ENCODE measurements at regions not wholly inside any gene's neighbourhood (a gene's known extent, or its start where the extent isn't known, plus 50 kb on each side); places are given as distances from the start of the nearest gene placed in this dataset.

DNA sequence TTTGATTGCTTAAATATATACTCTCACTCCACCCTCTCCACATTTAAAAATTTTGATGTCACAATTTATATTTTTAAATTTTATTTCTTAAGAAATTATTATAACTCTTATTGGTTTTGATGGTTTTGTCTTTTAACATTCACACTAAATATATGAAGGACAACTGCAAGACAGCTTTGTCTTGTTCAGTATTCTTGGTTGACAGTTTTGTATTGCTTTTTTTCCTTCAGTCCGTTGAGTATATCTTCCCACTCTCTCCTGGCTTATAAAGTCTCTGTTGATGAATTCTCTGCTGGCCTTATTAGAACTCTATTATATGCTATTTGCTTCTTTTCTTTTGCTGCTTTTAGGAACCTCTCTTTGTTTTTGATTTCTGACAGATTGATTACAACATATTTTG lies 392.2 kb downstream of the C6orf118 start:
- DNase-seq (ENCODE audit: low read depth) = no peak

DNA sequence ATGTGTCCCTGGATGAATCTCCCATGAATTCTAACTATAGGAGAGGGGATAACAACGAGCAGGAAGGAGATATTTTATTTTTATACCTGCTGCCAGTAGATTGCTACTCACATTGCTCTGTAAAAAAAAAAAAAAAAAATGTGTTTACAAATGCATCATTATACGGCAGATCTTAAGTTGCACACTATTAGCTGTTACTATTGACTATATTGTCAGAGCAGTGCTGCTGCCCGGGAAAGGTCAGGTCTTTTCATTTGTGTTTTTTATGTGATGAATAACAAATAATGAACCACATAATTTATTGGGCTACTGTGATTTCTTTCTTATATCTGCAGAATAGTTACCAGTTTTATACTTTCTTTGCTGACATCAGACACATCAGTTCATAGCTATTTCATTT lies 393.3 kb downstream of the C6orf118 start:
- DNase-seq (ENCODE audit: low read depth) = no peak

DNA sequence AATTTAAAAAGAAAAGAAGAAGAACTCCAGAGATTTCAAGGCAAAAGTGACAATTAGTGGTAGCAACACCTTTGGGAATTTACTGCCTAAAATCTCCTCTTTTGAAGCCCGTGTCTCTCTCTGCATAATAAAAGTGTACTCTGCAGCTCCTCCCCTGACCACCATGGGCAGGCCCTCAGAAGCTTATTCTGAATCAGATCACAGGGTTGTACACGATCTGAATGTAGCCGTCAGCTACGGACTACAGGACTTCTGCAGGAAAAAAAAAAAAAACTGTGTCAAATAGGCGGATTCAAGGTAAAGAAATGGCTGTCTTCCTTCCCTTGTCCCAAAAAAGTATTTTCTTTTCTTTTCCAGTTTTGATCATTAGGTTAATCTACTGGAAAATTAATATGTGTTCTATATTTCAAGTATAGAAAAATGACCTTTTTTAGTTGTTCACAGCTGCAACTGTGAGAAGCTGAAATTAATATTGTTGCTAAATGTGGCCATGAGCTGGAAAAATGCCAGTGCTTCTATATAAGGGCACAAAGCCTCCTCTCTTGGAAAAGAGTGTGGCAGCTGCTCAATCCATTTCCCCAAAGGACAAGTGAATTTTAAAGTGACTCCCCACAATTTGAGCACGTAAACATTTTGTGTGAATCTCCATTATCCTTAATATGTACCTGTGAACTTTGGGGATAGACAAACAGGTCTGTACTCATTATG lies 397.4 kb downstream of the C6orf118 start:
- DNase-seq (ENCODE audit: low read depth) = no peak

DNA sequence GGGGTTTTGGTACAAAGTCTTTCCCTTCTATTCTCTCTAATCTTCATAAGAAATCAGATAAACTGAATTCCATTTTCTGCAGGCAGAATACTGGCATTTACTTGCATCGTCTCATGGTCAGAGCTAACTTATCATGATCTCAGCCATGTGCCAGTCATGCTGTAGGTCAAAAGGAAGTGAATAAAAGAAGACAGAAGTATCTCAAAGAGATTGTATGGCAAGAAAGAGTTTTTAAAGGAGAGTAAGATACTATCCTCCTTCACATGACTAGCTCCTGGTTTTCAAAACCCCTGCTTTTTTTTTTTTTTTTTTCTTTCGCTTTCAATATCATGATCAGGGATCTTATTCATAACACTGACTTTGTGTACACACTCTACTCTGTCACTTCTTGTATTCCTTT lies 398.3 kb downstream of the C6orf118 start:
- no peak for DNase-seq (ENCODE audit: low read depth)

DNA sequence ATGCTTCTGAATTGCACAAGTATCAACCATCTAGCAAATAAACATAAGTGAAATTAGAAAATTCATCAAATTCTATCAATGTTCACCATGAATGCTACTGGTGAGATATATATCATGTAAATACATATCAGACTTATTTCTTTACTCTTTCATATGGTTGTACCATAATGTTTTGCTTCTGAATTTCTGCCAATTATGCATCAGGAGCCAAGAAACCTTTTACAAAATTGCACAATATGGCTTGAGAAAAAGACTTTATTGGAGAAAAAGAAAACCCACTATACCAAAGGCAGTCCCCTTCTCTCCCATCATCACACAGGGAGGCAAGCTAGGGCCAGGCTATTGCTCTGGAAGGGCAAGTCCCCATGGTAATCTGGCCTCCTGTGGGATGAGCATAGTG lies 402.6 kb downstream of the C6orf118 start:
- no peak for DNase-seq (ENCODE audit: low read depth)

DNA sequence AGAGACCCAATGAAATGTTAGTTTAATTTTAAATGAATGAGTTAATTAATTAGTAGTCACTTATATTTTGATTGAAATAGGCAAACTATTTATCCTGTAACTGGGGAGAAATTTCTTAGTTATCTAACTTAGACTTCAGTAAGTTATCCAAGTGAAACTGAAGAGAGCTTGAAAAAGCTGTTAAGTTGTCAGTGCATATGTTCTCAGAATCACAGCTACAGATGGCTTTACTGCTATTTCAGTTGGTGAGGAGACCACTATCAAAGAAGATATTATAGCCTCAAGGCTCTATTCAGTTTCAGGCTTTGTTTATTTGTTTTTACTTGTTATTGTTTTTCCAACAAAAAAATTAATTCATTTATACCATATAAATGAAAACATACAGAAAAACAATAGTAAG lies 404.1 kb downstream of the C6orf118 start:
- no peak for DNase-seq (ENCODE audit: low read depth)

DNA sequence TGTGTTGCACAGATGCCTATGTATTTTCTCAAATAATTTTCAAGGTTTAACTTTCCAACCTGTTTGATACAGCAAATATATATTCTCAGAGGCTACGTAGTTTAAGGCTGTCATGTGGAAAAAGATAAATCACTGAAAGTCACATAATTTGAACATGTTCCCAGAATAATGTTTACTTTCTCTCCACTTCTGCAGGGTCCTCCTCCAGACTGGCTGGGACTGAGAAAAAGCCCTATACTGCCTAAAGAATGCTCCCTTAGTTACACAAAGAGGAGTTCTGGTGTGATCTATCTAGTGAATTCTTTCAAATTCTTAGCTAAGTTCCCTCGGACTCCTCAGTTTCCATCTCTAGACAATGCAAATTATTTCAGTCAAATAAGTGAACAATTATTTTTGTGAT lies 411.0 kb downstream of the C6orf118 start:
- no peak for DNase-seq (ENCODE audit: low read depth)

DNA sequence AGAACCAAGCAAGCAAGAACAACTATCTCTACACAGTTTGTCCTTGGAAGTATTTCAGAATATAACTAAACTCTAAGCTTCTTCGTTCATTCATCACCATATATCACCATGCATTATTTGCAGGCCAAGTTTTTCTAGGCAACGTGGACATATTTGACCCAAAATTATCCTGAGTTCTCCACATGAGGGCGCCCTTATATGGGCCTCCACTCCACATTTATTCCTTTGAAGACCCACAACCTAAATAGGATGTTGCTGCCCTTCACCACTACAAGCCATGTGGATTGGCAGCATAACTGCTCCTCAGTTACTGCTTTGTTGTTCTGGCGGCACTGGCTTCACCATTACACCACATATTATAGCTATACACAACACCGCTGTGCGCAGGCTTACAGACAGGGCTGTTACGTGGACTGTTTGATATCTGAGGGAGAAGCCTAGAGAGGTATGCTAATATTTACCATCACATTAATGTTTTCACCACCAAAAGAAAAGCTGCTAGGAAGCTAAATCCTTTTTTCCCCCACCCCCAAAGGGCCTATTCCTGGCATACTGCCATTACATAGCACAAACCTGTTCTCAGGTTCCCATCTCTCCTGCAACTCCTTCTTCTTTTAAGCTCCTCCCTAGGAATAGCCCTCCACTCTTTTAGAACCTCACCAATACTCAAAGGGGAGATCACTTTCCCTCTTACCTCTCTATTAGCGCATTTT lies 411.7 kb downstream of the C6orf118 start:
- DNase-seq (ENCODE audit: low read depth) = no peak

GRCh38 chr6:164889980-164890379 lies 419.4 kb downstream of the C6orf118 start:
- DNase-seq (ENCODE audit: low read depth) = no peak

DNA sequence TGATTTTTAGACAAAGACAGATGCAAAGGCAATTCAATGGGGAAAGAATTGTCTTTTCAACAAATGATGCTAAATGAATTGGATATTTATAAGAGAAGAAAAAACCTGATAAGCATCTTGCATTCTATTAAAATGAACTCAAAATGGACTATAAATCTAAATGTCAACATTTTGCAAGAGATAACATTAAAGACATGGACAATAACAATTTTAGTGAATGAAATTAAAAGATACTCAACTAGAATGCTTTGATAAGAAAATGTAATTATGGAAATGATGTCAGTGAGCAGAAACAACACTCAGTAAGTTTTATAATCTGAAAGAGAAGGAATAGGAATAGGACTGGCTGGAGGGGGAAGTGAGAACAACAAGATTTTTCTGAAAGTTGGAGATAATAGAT lies 421.7 kb downstream of the C6orf118 start:
- DNase-seq (ENCODE audit: low read depth) = no peak

GRCh38 chr6:164882236-164882635 lies 427.2 kb downstream of the C6orf118 start:
- DNase-seq (ENCODE audit: low read depth) = no peak

DNA sequence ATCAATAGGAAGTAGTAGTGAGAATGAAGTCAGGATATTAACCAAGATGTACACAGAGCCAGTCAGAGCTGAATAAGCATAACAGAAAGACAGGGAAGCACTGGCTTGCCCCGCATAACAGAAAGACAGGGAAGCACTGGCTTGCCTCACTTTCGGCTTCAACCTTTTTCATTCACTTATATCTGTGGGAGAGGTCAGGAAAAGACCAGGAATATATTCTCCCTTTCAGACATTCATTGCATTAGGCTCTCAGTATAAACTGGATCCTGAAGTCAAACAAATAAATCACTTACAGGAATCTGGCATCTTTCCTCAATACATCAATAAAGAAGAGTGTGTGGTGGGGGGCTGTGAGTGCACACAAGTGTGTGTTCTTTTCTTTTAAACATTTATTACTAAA lies 437.6 kb downstream of the C6orf118 start:
- DNase-seq (ENCODE audit: low read depth) = no peak

GRCh38 chr6:164870164-164870563 lies 439.2 kb downstream of the C6orf118 start:
- no peak for DNase-seq (ENCODE audit: low read depth)

GRCh38 chr6:164861967-164862366 lies 447.4 kb downstream of the C6orf118 start:
- DNase-seq (ENCODE audit: low read depth) = no peak

GRCh38 chr6:164859816-164860215 lies 449.6 kb downstream of the C6orf118 start:
- no peak for DNase-seq (ENCODE audit: low read depth)

DNA sequence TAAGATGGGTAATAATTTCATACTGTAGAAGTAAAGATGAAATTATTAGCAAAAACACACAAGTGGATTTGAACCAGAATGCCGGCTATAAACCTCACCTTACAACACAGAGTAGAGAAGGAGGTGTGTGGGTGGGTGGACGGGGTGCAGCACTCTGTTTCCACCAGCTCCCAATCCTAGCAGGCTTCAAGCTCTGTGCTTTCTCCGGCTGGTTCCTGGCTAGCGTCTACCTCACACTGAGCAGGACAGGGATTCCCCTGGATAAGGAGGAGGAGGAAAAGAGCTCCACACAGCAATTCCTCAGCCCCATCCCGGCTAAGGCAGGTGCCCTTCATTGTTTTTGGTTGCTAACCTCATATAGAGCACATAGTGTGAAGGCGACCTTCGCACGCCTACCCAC lies 453.3 kb downstream of the C6orf118 start:
- no peak for DNase-seq (ENCODE audit: low read depth)

- no peak for DNase-seq (ENCODE audit: low read depth)
Observed at GRCh38 chr6:164855281-164855680, 454.1 kb downstream of the C6orf118 start.

DNA sequence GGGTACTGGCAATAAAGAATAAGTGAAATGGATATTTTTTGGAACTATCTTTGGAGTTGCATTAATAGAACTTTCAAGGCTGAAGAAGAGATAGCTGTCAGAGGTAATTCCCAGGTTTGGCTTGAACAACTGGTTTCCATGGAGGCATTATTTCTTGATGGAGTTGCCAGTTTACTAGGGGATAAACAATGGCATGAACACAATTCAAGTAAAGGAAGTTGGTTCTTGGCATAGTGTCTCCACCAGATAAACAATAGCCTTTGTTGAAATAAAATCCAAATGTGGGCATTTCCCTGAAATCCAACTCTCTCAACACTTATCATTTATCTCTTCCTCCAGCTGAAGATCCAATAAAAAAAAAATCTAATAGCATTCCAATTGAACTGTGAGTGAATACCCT lies 454.9 kb downstream of the C6orf118 start:
- no peak for DNase-seq (ENCODE audit: low read depth)

DNA sequence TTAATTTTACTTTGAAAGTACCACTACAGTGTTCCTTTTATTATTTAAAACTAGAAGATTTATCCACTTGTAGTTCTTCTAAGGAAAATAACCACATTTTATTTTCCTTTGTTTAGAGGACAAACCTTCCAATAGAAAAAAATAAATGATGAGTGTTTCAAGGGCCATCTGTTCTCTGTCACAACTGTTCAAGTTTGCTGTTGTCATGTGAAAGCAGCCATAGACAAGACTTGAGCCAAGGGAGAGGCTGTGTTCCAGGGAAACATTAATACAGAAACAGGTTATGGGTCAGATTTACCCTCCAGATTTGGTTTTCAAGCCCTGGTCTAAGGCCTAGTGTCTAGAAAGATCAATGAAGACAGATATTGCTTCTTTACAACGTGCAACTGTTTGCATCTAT lies 463.6 kb downstream of the C6orf118 start:
- DNase-seq (ENCODE audit: low read depth) = no peak

GRCh38 chr6:164842085-164842484 lies 467.3 kb downstream of the C6orf118 start:
- DNase-seq (ENCODE audit: low read depth) = no peak

DNA sequence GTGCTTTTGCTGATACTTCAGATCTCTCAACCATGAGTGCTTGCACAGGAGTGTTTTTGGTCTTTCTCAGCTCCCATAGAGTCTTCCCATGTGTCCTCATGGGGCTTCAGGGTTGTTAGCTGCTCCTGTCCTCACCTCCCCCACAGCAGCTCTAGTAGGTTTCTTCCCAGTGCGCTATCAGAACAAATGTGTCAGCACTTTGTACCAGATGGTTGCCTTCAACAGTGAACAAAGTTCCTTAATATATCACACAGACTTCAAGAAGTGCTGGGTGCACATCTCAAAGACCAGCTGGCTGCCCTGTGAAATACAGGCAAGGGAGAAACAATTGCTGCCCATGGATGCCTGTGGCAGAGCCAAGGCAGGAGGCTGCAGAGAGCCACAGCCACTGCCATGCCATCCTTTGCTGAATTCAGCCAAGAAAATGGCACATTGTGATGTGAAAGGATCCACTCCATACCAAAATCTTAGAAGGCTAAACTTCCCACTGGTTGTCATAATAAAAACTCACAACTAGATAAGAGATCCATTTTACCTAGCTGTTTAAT lies 471.3 kb downstream of the C6orf118 start:
- DNase-seq (ENCODE audit: low read depth) = no peak

DNA sequence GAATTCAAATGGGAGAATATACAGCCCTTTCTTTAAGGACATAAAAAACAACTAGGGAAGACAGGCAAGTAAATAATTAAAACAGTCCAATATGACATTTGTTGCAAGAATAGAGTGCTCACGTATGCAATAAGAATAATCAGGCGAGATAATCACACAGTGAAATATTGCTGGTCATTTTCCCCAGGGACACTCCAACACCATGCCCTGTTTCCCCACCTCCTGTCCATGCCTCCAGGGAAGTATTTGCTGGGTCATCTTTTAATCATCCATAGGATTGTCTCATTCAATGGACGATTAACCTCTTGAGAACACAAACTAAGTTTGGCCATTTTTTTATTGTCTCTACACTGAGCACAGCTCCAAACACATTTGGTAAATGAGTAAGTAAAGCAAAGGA lies 472.9 kb downstream of the C6orf118 start:
- DNase-seq (ENCODE audit: low read depth) = no peak

DNA sequence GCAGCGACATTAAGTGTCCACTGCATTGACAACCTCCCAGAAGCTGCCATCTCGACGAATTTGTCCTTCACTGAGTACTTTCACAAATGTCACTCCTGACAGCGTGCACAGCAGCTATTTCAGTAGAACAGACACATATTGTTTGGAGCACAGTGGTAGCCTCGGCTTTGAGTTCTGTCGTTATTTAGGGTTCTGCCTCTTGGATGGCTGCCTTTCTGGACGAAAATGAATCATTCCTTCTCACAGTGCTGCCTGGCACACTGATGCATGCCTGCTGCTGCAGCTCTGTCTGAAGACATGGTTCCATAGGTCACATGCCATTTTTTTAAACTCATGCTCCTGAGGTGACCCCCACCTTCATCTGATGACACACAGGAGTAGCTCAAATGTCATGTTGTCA lies 477.0 kb downstream of the C6orf118 start:
- no peak for DNase-seq (ENCODE audit: low read depth)

DNA sequence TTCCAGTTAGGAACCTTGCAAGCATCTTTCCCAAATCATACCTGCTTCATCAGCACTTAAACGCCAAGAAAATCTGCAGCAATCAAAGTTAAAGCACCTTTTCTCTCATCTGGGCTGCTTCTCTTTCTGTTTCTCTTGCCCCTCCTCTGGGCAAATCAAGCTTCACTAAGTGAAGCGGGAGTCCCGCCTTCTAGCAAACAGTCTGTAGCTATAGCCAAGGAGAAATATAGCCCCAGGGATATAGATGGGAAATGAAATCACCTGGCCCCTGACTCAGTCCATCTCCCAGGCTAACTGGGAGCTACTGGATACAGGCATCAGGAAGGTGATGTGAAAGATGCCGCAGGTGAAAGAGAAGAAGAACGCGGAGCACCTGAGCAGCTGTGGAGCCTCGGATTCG lies 481.9 kb downstream of the C6orf118 start:
- DNase-seq (ENCODE audit: low read depth) = no peak

Data from activated T-helper 1 cell treated with Interleukin-2 at 50 U/mL for 16 hours (primary cell).